Spleen (tissue), 11 donors: ENCODE measurements at regions not wholly inside any gene's neighbourhood (a gene's known extent, or its start where the extent isn't known, plus 50 kb on each side); places are given as distances from the start of the nearest gene placed in this dataset.
A peak's percentile ranks its signal among the peaks of the same experiment; 100 is the strongest.

Experiments
- DNase-seq: peaks from one replicate; pipeline ENCODE4 v3.0.0-alpha.2; 2020
- H3K27ac ChIP-seq, 8 donors: fragments of 200-600 bp; sonication (generic) in 7 of 8; 1 replicate in 4 of 8; 2 replicates in 4 of 8; pipeline versions ENCODE4 v1.5.0 to v1.8.0; 2016 to 2021; ENCODE audit warnings: inconsistent platforms in 4 of 8, mild to moderate bottlenecking in 4 of 8, moderate library complexity in 1 of 8
- H3K27me3 ChIP-seq, 7 donors: fragments of 200-600 bp; sonication (generic) in 6 of 7; replicated peaks in 1 of 7; 1 replicate in 4 of 7; 2 replicates in 3 of 7; pipeline versions ENCODE4 v1.5.0 to v1.8.0; 2016 to 2021; ENCODE audit warnings: inconsistent platforms in 3 of 7, mild to moderate bottlenecking in 1 of 7
- H3K36me3 ChIP-seq, 6 donors: fragments of 200-600 bp; sonication (generic) in 5 of 6; 1 replicate in 4 of 6; 2 replicates in 2 of 6; pipeline versions ENCODE4 v1.5.0 to v1.8.0; 2016 to 2021; ENCODE audit warnings: inconsistent platforms in 2 of 6
- H3K4me1 ChIP-seq, 6 donors: fragments of 200-600 bp; sonication (generic) in 5 of 6; 1 replicate in 3 of 6; 2 replicates in 3 of 6; pipeline versions ENCODE4 v1.5.0 to v1.8.0; 2016 to 2021; ENCODE audit warnings: inconsistent platforms in 3 of 6
- H3K4me3 ChIP-seq, 8 donors: fragments of 200-600 bp; sonication (generic) in 7 of 8; 1 replicate in 4 of 8; 2 replicates in 4 of 8; pipeline versions ENCODE4 v1.5.0 to v1.8.0; 2016 to 2021; ENCODE audit warnings: inconsistent platforms in 4 of 8, mild to moderate bottlenecking in 4 of 8, moderate library complexity in 2 of 8
- H3K9me3 ChIP-seq, 8 donors: fragments of 200-600 bp; sonication (generic) in 7 of 8; 1 replicate in 4 of 8; 2 replicates in 4 of 8; pipeline versions ENCODE4 v1.5.0 to v1.8.0; 2016 to 2021; ENCODE audit warnings: inconsistent platforms in 4 of 8
- CTCF ChIP-seq, 11 experiments: fragments of 200-600 bp in 7 of 11; fragments of 450-650 bp in 4 of 11; sonication (generic) in 4 of 11; IDR thresholded peaks in 8 of 11; conservative IDR thresholded peaks in 3 of 11; 1 replicate in 7 of 11; 2 replicates in 4 of 11; pipeline versions ENCODE4 v1.4.0 to v1.8.0; 2016 to 2021; ENCODE audit warnings: antibody characterized with exemption in 11 of 11, inconsistent platforms in 4 of 11, mild to moderate bottlenecking in 1 of 11
- POLR2A ChIP-seq, 3 donors: fragments of 450-650 bp; IDR thresholded peaks; one replicate each; pipeline ENCODE4 v1.5.1; 2017; ENCODE audit warnings: antibody characterized with exemption in 3 of 3, mild to moderate bottlenecking in 1 of 3
- POLR2AphosphoS5 ChIP-seq, 3 donors: sonication (generic); formaldehyde crosslinking; IDR thresholded peaks; one replicate each; pipeline ENCODE4 v1.5.1; 2017; ENCODE audit warnings: antibody characterized with exemption in 3 of 3
- WGBS, 5 donors: extraction: QIAGEN DNeasy Blood & Tissue Kit in 3 of 5; methylation state at CpG; one replicate each; pipeline versions ENCODE4 v1.1.5 to v1.1.7; 2013 to 2018; 5-methylcytosine and 5-hydroxymethylcytosine counted together
- intact Hi-C: fragments of 100-400 bp; cut with DNase I; formaldehyde crosslinking; loops from one replicate; pipeline ENCODE4 v1.15.0; 2023; ENCODE audit warnings: low total_unique reads
- donor health status: healthy with polysubstance abuse.
- donor health status: DM: no; HTN: no; CAD: no; lungs with moderate emphysema.
- donor health status: DM: no; HTN: no; CAD: no.
- donor health status: Bipolar disorder and iron deficiency.
- donor health status: healthy.
- donor health status: DM: no; HTN: no; CAD: no.
- donor health status: DM: yes; HTN: yes; CAD: no.

DNA sequence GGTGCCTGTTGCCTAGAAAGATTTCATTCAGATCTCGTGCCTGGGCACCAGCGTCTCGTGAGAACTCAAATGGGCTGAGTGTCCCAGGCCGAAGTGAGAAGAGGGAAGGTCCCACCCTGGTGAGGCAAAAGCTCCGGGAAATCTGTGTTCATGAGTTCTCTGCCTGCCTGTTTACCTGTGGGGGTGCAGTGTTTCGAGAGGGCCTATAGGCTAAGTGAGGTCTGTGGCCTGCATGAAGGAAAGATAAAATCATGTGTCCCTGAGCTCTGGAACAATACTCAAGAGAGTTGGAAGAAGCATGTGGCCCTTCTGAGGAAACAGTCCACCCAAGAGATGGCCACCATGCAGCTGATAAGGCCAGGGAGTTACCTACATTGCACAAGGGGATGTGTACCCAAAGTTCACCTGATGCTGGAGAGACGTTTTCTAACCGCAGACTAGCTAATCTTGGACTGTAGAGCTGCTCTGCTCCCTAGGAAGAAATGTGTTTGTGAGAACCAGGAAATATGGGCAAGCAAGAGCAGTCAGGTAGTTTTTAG lies 63.5 kb upstream of the ST3GAL5 start:
- H3K4me3 ChIP-seq, result no peak overlapping the region
- no peaks in the 10 kb centered on the region for H3K36me3 ChIP-seq
- no peak overlapping the region for H3K27ac ChIP-seq
- TF ChIP-seq POLR2A (IDR thresholded peaks at IDR 0.05) (no peak), POLR2AphosphoS5 (IDR thresholded peaks at IDR 0.05) (no peak), CTCF (IDR thresholded peaks at IDR 0.05 in 8 of 11, conservative IDR thresholded peaks at IDR 0.05 in 3 of 11) (no peak)
- intact Hi-C loops, result no loop called here
- H3K4me1 ChIP-seq, result peaks cover 0 to 11% (median 7%) of the 10 kb centered on the region in 6 donors
- H3K27me3 ChIP-seq, result no peaks in the 10 kb centered on the region
- WGBS, 5 donors, result 73 to 90% (median 83%) methylated on average over 8 of the region's 8 CpGs
- no peak for DNase-seq
- H3K9me3 ChIP-seq, result peaks cover 0 to 14% (median 11%) of the 10 kb centered on the region in 8 donors

DNA sequence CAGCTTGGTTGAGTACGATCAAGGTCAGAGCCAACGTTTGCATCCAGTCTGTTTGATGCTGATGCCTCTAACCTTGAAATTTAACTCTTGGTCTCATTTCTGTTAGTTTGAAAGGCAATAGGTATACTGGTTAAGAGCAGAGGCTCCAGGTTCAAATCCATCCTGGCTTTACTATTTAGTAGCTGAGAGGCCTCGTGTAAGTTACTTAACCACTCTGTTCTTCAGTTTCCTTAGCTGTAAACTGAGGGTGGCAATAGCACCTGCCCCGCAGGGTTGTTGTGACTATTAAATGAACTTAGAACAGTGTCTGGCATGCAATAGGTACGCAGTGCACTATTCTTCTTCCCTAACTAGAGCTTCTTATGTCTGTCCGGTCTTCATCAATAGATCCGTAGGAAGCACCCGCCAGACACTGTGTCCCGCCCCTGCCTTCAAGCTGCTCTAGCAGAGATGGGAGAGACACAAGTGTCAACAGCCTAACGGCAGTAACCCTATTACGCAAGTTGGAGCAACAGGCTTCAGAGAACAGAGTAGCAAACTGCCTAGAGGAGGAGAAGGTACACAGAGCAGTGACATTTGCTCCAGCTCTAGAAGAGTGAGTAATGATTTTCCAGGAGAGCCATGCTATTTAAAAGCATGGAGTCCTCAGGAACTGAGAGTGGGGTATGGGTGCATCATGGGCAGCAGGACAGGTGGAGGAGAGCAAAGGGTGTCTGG lies 62.7 kb upstream of the ST3GAL5 start:
- Histone ChIP-seq H3K4me3 (no peak overlapping the region), H3K27ac (no peak overlapping the region), H3K4me1 (peaks cover 0 to 11% (median 7%) of the 10 kb centered on the region in 6 donors), H3K9me3 (peaks cover 0 to 17% (median 14%) of the 10 kb centered on the region in 8 donors), H3K36me3 (no peaks in the 10 kb centered on the region), H3K27me3 (no peaks in the 10 kb centered on the region)
- intact Hi-C loops, result no loop called here
- DNase-seq, result no peak
- no peak for TF ChIP-seq CTCF (IDR thresholded peaks at IDR 0.05 in 8 of 11, conservative IDR thresholded peaks at IDR 0.05 in 3 of 11)
- TF ChIP-seq POLR2A (IDR thresholded peaks at IDR 0.05), result no peak
- TF ChIP-seq POLR2AphosphoS5 (IDR thresholded peaks at IDR 0.05), result no peak
- 57 to 88% (median 80%) methylated on average over 11 of the region's 11 CpGs for WGBS, 5 donors

DNA sequence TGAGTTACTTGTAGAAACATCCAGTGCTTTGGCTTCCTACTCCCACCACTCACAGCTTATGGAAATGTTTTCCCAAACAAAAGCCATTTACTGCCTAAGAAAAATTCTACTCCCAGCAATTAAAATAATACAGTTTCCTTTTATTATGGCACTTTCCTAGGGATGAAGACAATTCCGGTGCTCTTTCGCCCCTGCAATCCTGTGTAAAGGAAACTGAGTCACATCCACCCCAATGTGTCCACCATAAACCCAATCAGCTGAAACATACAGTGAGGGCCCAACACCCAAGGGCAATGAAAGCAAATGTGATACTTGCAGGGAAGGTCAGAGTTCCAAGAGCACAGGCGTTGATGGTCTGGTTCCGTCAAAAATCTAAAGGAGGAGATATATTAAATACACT lies 62.0 kb upstream of the ST3GAL5 start:
- Histone ChIP-seq H3K27me3 (no peaks in the 10 kb centered on the region), H3K27ac (no peak overlapping the region), H3K9me3 (peaks cover 0 to 17% (median 14%) of the 10 kb centered on the region in 8 donors), H3K4me1 (peaks cover 0 to 11% (median 7%) of the 10 kb centered on the region in 6 donors), H3K4me3 (no peak overlapping the region), H3K36me3 (no peaks in the 10 kb centered on the region)
- TF ChIP-seq POLR2AphosphoS5 (IDR thresholded peaks at IDR 0.05), result no peak
- no peak for TF ChIP-seq CTCF (IDR thresholded peaks at IDR 0.05 in 8 of 11, conservative IDR thresholded peaks at IDR 0.05 in 3 of 11)
- no peak for TF ChIP-seq POLR2A (IDR thresholded peaks at IDR 0.05)
- 85 to 95% (median 94%) methylated on average over 4 of the region's 4 CpGs for WGBS, 5 donors
- intact Hi-C loops, result no loop called here
- DNase-seq, result no peak

DNA sequence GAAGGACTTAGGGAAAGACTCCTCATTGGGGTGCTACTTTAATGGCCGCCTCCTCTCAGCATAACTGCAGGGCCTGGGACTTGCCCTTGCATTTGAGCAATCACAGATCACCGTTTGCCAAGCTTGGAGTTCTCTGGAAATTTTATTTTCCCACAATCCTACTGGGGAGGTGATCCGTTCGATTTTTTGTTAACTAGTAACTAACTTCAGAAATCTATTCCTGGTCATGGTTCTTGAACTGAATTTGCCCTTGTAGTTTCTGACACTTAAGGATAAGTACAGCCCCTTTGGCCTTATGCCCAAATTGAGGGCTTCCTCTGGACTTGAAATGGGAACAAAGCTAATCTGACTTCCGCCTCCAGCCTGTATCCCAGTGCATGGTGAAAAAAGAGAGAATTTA lies 60.5 kb upstream of the ST3GAL5 start:
- Histone ChIP-seq H3K36me3 (no peaks in the 10 kb centered on the region), H3K4me1 (peaks cover 0 to 11% (median 7%) of the 10 kb centered on the region in 6 donors), H3K27me3 (no peaks in the 10 kb centered on the region), H3K27ac (peak overlapping the region in 5 of 8 donors; percentile 25 to 57 (median 31)), H3K4me3 (no peak overlapping the region), H3K9me3 (peaks cover 0 to 17% (median 14%) of the 10 kb centered on the region in 8 donors)
- no peak for DNase-seq
- intact Hi-C loops, result no loop called here
- no peak for TF ChIP-seq POLR2AphosphoS5 (IDR thresholded peaks at IDR 0.05)
- no peak for TF ChIP-seq POLR2A (IDR thresholded peaks at IDR 0.05)
- TF ChIP-seq CTCF (IDR thresholded peaks at IDR 0.05 in 8 of 11, conservative IDR thresholded peaks at IDR 0.05 in 3 of 11), result no peak
- WGBS, 5 donors, result 58 to 69% (median 60%) methylated on average over 5 of the region's 5 CpGs
